Caki2 (cell line): ENCODE measurements at regions not wholly inside any gene's neighbourhood (a gene's known extent, or its start where the extent isn't known, plus 50 kb on each side); places are given as distances from the start of the nearest gene placed in this dataset.

Source experiments
- DNase-seq: peaks from one replicate; pipeline ENCODE4 v3.0.0-alpha.2; 2015; ENCODE audit warnings: low read depth
- in situ Hi-C: cut with HindIII; loops from 2 replicates; pipeline ENCODE4 v1.10.0; 2016; ENCODE audit warnings: low sequenced_read_pairs, low pct_unique_long_range_greater_than_20kb, mixed read lengths

GRCh38 chr14:97874394-97874793 is 1077.2 kb downstream of the VRK1 start:
- no peak for DNase-seq
- in situ Hi-C loops, result no loop called here

GRCh38 chr14:97878206-97878605 is 1081.0 kb downstream of the VRK1 start:
- no peak for DNase-seq
- in situ Hi-C loops, result no loop called here

- in situ Hi-C loops, result no loop called here
- no peak for DNase-seq
Measured at GRCh38 chr14:97878727-97879126, 1081.5 kb downstream of the VRK1 start.

GRCh38 chr14:97887690-97888089 is 1090.5 kb downstream of the VRK1 start:
- no peak for DNase-seq
- in situ Hi-C loops, result no loop called here

- in situ Hi-C loops, result no loop called here
- no peak for DNase-seq
Measured at GRCh38 chr14:97888331-97888730, 1091.1 kb downstream of the VRK1 start.

GRCh38 chr14:97891515-97891914 is 1094.3 kb downstream of the VRK1 start:
- DNase-seq, result no peak
- in situ Hi-C loops, result no loop called here

- in situ Hi-C loops, result no loop called here
- no peak for DNase-seq
Measured at GRCh38 chr14:97894552-97894951, 1097.4 kb downstream of the VRK1 start.

GRCh38 chr14:97900196-97900854 is 1103.1 kb downstream of the VRK1 start:
- in situ Hi-C loops, result no loop called here
- DNase-seq, result no peak

- DNase-seq, result no peak
- in situ Hi-C loops, result no loop called here
Measured at GRCh38 chr14:97902630-97903029, 1105.4 kb downstream of the VRK1 start.

- peak; percentile 16 for DNase-seq
- in situ Hi-C loops, result no loop called here
Measured at GRCh38 chr14:97903821-97904220, 1106.6 kb downstream of the VRK1 start.

GRCh38 chr14:97912217-97912616 is 1115.0 kb downstream of the VRK1 start:
- in situ Hi-C loops, result no loop called here

GRCh38 chr14:97916100-97916499 is 1118.9 kb downstream of the VRK1 start:
- DNase-seq, result no peak
- in situ Hi-C loops, result no loop called here

More at GRCh38 chr14:97912217-97912616, 1115.0 kb downstream of the VRK1 start:
- no peak for DNase-seq

GRCh38 chr14:97916669-97917568 is 1119.7 kb downstream of the VRK1 start:
- in situ Hi-C loops, result no loop called here
- DNase-seq, result no peak

- in situ Hi-C loops, result no loop called here
- DNase-seq, result peak; percentile 10
Measured at GRCh38 chr14:97920201-97920600, 1123.0 kb downstream of the VRK1 start.

- in situ Hi-C loops, result no loop called here
- no peak for DNase-seq
Measured at GRCh38 chr14:97921296-97921695, 1124.1 kb downstream of the VRK1 start.

GRCh38 chr14:97924922-97925613 is 1127.9 kb downstream of the VRK1 start:
- DNase-seq, result no peak
- in situ Hi-C loops, result no loop called here

- DNase-seq, result no peak
- in situ Hi-C loops, result no loop called here
Measured at GRCh38 chr14:97930166-97930565, 1133.0 kb downstream of the VRK1 start.

- in situ Hi-C loops, result no loop called here
Measured at GRCh38 chr14:97931273-97931672, 1134.1 kb downstream of the VRK1 start.

GRCh38 chr14:97942921-97943320 is 1145.7 kb downstream of the VRK1 start:
- DNase-seq, result no peak
- in situ Hi-C loops, result no loop called here

More at GRCh38 chr14:97931273-97931672, 1134.1 kb downstream of the VRK1 start:
- no peak for DNase-seq
